ENCODE measurements at regions not wholly inside any gene's neighbourhood (a gene's known extent, or its start where the extent isn't known, plus 50 kb on each side); places are given as distances from the start of the nearest gene placed in this dataset.

DNA sequence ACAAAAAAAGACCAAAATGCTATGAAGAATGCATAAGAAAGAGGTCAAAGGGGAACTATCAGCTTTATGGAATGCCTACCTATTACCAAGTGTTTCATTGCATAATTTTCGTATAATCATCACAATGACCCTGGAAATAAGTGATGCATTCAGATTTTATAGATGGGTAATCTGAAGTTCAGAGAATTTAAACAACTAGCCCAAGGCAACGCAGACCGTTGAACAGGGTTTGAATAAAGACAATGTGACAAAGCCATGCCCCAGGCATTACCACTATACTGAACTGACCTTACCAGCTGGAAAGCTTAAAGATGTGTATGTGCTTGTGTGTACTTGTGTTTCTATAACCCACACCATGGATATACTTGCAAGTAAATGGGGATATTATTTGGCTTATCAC, 827.6 kb upstream of the ADGRL2 start:
- Histone ChIP-seq H3K23ac (ENCODE audit: insufficient read length) (no peak overlapping the region), H3K4me1 (replicated peaks in 1 of 4; ENCODE audit: control insufficient read depth in 3 of 4, insufficient read depth in 4 of 4, low read length in 3 of 4) (no peaks in the 10 kb centered on the region), H3K27ac (ENCODE audit: low read depth, low read length) (no peak overlapping the region), H2BK5ac (ENCODE audit: low read depth, low read length) (no peak overlapping the region), H3K79me1 (ENCODE audit: low read depth, low read length) (no peaks in the 10 kb centered on the region), H2BK120ac (replicated peaks; ENCODE audit: low read depth, low read length) (no peak overlapping the region), H2BK15ac (ENCODE audit: low read length) (no peak overlapping the region), H3K4ac (replicated peaks; ENCODE audit: insufficient read length, low read depth, low read length) (no peak overlapping the region), H3K4me2 (ENCODE audit: insufficient read depth in 1 of 2, low read depth in 2 of 2, low read length in 2 of 2) (no peak overlapping the region), H3K23me2 (ENCODE audit: low read depth, low read length) (no peaks in the 10 kb centered on the region), H4K20me1 (replicated peaks in 1 of 2; ENCODE audit: control insufficient read depth in 1 of 2, insufficient read depth in 2 of 2, low read length in 2 of 2) (no peaks in the 10 kb centered on the region), H3K27me3 (replicated peaks in 1 of 4; ENCODE audit: control insufficient read depth in 3 of 4, extremely low read depth in 1 of 4, insufficient read depth in 3 of 4, low read length in 3 of 4) (no peaks in the 10 kb centered on the region), H4K5ac (ENCODE audit: insufficient read length, low read depth, low read length) (no peak overlapping the region), H3K9me3 (ENCODE audit: insufficient read depth in 2 of 2, low read depth in 1 of 2, low read length in 1 of 2) (no peaks in the 10 kb centered on the region), H2BK20ac (ENCODE audit: low read length) (no peak overlapping the region), H4K8ac (ENCODE audit: extremely low read depth, insufficient read depth, low read length) (no peak overlapping the region; the same call in 1 of the 2 replicates), H3K56ac (replicated peaks; ENCODE audit: insufficient read length, low read depth, low read length) (no peak overlapping the region), H3K14ac (ENCODE audit: insufficient read length) (no peak overlapping the region), H3K18ac (ENCODE audit: extremely low read depth, low read length) (no peak overlapping the region), H3K4me3 (ENCODE audit: extremely low read depth in 1 of 4, insufficient read depth in 2 of 4, low read depth in 3 of 4, low read length in 4 of 4) (no peak overlapping the region), H2AFZ (ENCODE audit: low read length) (no peak overlapping the region), H3K36me3 (ENCODE audit: control insufficient read depth in 2 of 4, insufficient read depth in 4 of 4, low read length in 3 of 4) (no peaks in the 10 kb centered on the region), H3K79me2 (ENCODE audit: control insufficient read depth in 1 of 2, insufficient read depth in 2 of 2, low read length in 2 of 2) (no peaks in the 10 kb centered on the region), H4K91ac (replicated peaks; ENCODE audit: insufficient read length, low read length) (no peak overlapping the region), H3K9ac (replicated peaks in 1 of 4; ENCODE audit: extremely low read depth in 1 of 4, low read depth in 3 of 4, low read length in 3 of 4) (no peak overlapping the region), H2BK12ac (ENCODE audit: low read depth, low read length) (no peak overlapping the region), H2AK5ac (ENCODE audit: low read depth, low read length) (no peak overlapping the region)
- DNase-seq (ENCODE audit: low read depth in 1 of 2, low spot score in 2 of 2) (no peak), FAIRE-seq (no peak)
- ChIA-PET POLR2A (ENCODE audit: partially characterized antibody) (interaction anchor here (0.6 kb wide), 1 partner anchor 1587 kb away, joined by 4 read pairs; no protein-coding TSS in a partner anchor), CTCF (ENCODE audit: partially characterized antibody) (no interaction called here)
- 92% methylated on average over 3 of the region's 3 CpGs; no CpG with 5 or more reads in 1 of the 2 experiments for WGBS, 2 experiments (ENCODE audit: extremely low coverage in 1 of 2, insufficient coverage in 1 of 2, insufficient read length in 1 of 2, insufficient replicate concordance in 2 of 2, low coverage in 1 of 2, low lambda C conversion rate in 2 of 2, missing lambda C conversion rate in 1 of 2)
- TF ChIP-seq POLR2AphosphoS5 (IDR thresholded peaks at IDR 0.05; ENCODE audit: low read depth, low read length) (no peak), SP2 (IDR thresholded peaks at IDR 0.05; ENCODE audit: low read length) (no peak), TBP (IDR thresholded peaks at IDR 0.05; ENCODE audit: low read depth, low read length) (no peak), CTCF (IDR thresholded peaks at IDR 0.05; ENCODE audit: control extremely low read depth in 1 of 3, insufficient read depth in 1 of 3, low read depth in 1 of 3, low read length in 3 of 3) (no peak), ASH2L (IDR thresholded peaks at IDR 0.05; ENCODE audit: low read length) (no peak), KDM1A (IDR thresholded peaks at IDR 0.05; ENCODE audit: borderline replicate concordance, low read length) (no peak), USF2 (IDR thresholded peaks at IDR 0.05; ENCODE audit: low read length) (no peak), BCL11A (IDR thresholded peaks at IDR 0.05; ENCODE audit: low read depth in 2 of 2, low read length in 2 of 2) (no peak), CREB1 (IDR thresholded peaks at IDR 0.05) (no peak), TEAD4 (IDR thresholded peaks at IDR 0.05; ENCODE audit: low read depth, low read length) (no peak), RXRA (IDR thresholded peaks at IDR 0.05; ENCODE audit: insufficient read depth, low read depth, low read length) (no peak), SIX5 (IDR thresholded peaks at IDR 0.05; ENCODE audit: low read depth, low read length) (no peak)

All from H1 (cell line).